ENCODE measurements at regions not wholly inside any gene's neighbourhood (a gene's known extent, or its start where the extent isn't known, plus 50 kb on each side); places are given as distances from the start of the nearest gene placed in this dataset.

- 90% methylated on average over 14 to 15 of the region's 15 CpGs for WGBS, 4 donors
- Histone ChIP-seq H3K4me1 (replicated peaks in 1 of 2) (peaks cover 3 to 4% of the 10 kb centered on the region in 2 donors), H3K36me3 (replicated peaks in 1 of 2) (no peaks in the 10 kb centered on the region), H3K27me3 (no peaks in the 10 kb centered on the region), H3K9me3 (replicated peaks in 1 of 3) (no peaks in the 10 kb centered on the region), H3K27ac (no peak overlapping the region), H3K4me3 (no peak overlapping the region)
- intact Hi-C loops (cut with DNase I), result no loop called here
- TF ChIP-seq POLR2A (IDR thresholded peaks at IDR 0.05), result no peak
- TF ChIP-seq, protein P1, sequence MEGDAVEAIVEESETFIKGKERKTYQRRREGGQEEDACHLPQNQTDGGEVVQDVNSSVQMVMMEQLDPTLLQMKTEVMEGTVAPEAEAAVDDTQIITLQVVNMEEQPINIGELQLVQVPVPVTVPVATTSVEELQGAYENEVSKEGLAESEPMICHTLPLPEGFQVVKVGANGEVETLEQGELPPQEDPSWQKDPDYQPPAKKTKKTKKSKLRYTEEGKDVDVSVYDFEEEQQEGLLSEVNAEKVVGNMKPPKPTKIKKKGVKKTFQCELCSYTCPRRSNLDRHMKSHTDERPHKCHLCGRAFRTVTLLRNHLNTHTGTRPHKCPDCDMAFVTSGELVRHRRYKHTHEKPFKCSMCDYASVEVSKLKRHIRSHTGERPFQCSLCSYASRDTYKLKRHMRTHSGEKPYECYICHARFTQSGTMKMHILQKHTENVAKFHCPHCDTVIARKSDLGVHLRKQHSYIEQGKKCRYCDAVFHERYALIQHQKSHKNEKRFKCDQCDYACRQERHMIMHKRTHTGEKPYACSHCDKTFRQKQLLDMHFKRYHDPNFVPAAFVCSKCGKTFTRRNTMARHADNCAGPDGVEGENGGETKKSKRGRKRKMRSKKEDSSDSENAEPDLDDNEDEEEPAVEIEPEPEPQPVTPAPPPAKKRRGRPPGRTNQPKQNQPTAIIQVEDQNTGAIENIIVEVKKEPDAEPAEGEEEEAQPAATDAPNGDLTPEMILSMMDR (IDR thresholded peaks at IDR 0.05), result no peak
- no peak for DNase-seq
Measured at GRCh38 chr22:48475661-48476345, 1351.9 kb downstream of the BRD1 start.

DNA sequence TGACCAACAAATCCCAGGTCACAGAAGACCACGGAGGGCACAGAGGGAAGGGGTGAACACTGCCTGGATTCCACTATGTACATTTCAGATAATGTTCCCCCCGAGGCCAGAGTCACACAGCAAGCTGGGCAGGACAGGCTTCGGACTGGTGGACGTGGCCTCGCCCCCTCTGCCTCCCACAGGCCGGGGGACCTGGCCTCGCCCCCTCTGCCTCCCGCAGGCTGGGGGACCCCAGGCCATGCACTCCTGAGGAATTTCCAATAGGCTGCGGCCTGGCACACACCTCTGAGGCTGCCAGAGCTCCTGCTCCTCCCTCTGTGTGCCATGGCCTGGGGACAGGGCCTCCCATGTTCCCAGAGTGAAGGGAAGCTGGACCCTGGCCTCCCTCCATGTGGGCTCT is 1352.8 kb downstream of the BRD1 start:
- intact Hi-C loops (cut with DNase I), result no loop called here
- Histone ChIP-seq H3K36me3 (replicated peaks in 1 of 2) (no peaks in the 10 kb centered on the region), H3K27ac (no peak overlapping the region), H3K4me3 (no peak overlapping the region), H3K27me3 (no peaks in the 10 kb centered on the region), H3K4me1 (replicated peaks in 1 of 2) (peaks cover 3 to 4% of the 10 kb centered on the region in 2 donors), H3K9me3 (replicated peaks in 1 of 3) (no peaks in the 10 kb centered on the region)
- WGBS, 4 donors, result 85 to 96% (median 95%) methylated on average over 4 to 9 of the region's 9 CpGs
- DNase-seq, result no peak
- no peak for TF ChIP-seq POLR2A (IDR thresholded peaks at IDR 0.05)
- TF ChIP-seq, protein P1 (IDR thresholded peaks at IDR 0.05), result no peak

- Histone ChIP-seq H3K27ac (no peak overlapping the region), H3K9me3 (replicated peaks in 1 of 3) (no peaks in the 10 kb centered on the region), H3K4me3 (no peak overlapping the region), H3K36me3 (replicated peaks in 1 of 2) (no peaks in the 10 kb centered on the region), H3K4me1 (replicated peaks in 1 of 2) (peaks cover 3 to 4% of the 10 kb centered on the region in 2 donors), H3K27me3 (no peaks in the 10 kb centered on the region)
- DNase-seq, result no peak
- 87 to 98% (median 89%) methylated on average over 7 of the region's 7 CpGs for WGBS, 4 donors
- intact Hi-C loops (cut with DNase I), result no loop called here
- no peak for TF ChIP-seq POLR2A (IDR thresholded peaks at IDR 0.05)
- TF ChIP-seq, protein P1 (IDR thresholded peaks at IDR 0.05), result no peak
Measured at GRCh38 chr22:48473202-48473601, 1354.5 kb downstream of the BRD1 start.

DNA sequence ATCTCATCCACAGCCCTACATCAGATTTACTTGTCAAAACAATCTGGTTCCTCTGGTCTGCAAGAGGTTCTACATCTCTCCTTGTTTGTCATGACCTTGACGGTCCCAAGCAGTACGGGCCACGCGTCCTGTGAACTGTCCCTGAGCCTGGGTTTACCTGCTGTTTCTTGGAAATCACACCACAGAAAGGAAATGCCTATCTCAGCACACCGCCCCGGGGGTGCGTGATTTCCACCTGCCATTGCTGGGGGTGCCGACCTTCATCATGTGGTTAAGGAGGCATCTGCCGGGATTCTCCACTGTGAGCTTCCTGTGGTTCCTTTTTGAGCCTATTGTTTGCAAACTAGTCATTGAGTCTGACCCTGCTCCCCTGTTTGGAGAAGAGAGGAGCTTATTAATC is 1363.4 kb downstream of the BRD1 start:
- H3K27ac ChIP-seq, result no peak overlapping the region
- intact Hi-C loops (cut with DNase I), result no loop called here
- H3K4me3 ChIP-seq, result no peak overlapping the region
- no peak for DNase-seq
- no peaks in the 10 kb centered on the region for H3K4me1 ChIP-seq (replicated peaks in 1 of 2)
- no peak for TF ChIP-seq POLR2A (IDR thresholded peaks at IDR 0.05)
- TF ChIP-seq, protein P1 (IDR thresholded peaks at IDR 0.05), result no peak
- WGBS, 4 donors, result 54 to 60% (median 57%) methylated on average over 8 to 9 of the region's 9 CpGs
- H3K9me3 ChIP-seq (replicated peaks in 1 of 3), result no peaks in the 10 kb centered on the region
- H3K36me3 ChIP-seq (replicated peaks in 1 of 2), result no peaks in the 10 kb centered on the region
- H3K27me3 ChIP-seq, result no peaks in the 10 kb centered on the region

All from adrenal gland (tissue), 9 donors.